PC-3 (cell line): ENCODE measurements at regions not wholly inside any gene's neighbourhood (a gene's known extent, or its start where the extent isn't known, plus 50 kb on each side); places are given as distances from the start of the nearest gene placed in this dataset.
A peak's percentile ranks its signal among the peaks of the same experiment; 100 is the strongest.

Experiments used
- ATAC-seq: fragments of 200-7000 bp; cut with Tn5 transposase; 2 replicates; pipeline ENCODE4 v1.9.1; 2020; ENCODE audit warnings: mild to moderate bottlenecking, moderate library complexity
- BruUV-seq: library from RNA; stranded (reverse); fragments of 400-500 nt; replicated peaks from 2 replicates; lab custom pipeline; 2021; lab: Mats Ljungman, UMichigan
- CTCF ChIA-PET: fragments of 300-600 bp; sonication (Branson Sonifier 250); formaldehyde crosslinking; loops from one replicate; lab custom pipeline; 2022; ENCODE audit warnings: antibody characterized with exemption; lab: Charles Lee
- POLR2A ChIA-PET: fragments of 300-600 bp; sonication (Branson Sonifier 250); formaldehyde crosslinking; loops from one replicate; lab custom pipeline; 2022; ENCODE audit warnings: antibody characterized with exemption; ENCODE audit not compliant: unreplicated experiment; lab: Charles Lee
- DNase-seq: peaks from one replicate; pipeline ENCODE4 v3.0.0-alpha.2; 2015
- H2AFZ ChIP-seq: fragments of 300-600 bp; sonication (generic); 2 replicates; pipeline ENCODE4 v1.6.0; 2016; ENCODE audit warnings: antibody characterized with exemption, low read length
- H3F3A ChIP-seq: fragments of 300-600 bp; sonication (generic); one replicate; pipeline ENCODE4 v1.6.0; 2017; ENCODE audit warnings: antibody characterized with exemption, low read length, control low read depth, mild to moderate bottlenecking; ENCODE audit not compliant: unreplicated experiment
- H3K27ac ChIP-seq: fragments of 300-600 bp; sonication (generic); 2 replicates; pipeline ENCODE4 v1.5.1; 2016; ENCODE audit warnings: mild to moderate bottlenecking, low read length
- H3K27me3 ChIP-seq: fragments of 300-600 bp; sonication (generic); 2 replicates; pipeline ENCODE4 v1.6.1; 2016; ENCODE audit warnings: low read length, mixed read lengths
- H3K36me3 ChIP-seq: fragments of 300-600 bp; sonication (generic); 2 replicates; pipeline ENCODE4 v1.6.1; 2016; ENCODE audit warnings: low read depth, mixed run types, low read length, mixed read lengths
- H3K4me1 ChIP-seq: fragments of 300-600 bp; sonication (generic); 2 replicates; pipeline ENCODE4 v1.5.1; 2016; ENCODE audit warnings: low read length; ENCODE audit not compliant: insufficient read depth
- H3K4me2 ChIP-seq: fragments of 300-600 bp; sonication (generic); 2 replicates; pipeline ENCODE4 v1.6.0; 2016; ENCODE audit warnings: low read length
- H3K4me3 ChIP-seq: fragments of 300-600 bp; sonication (generic); 2 replicates; pipeline ENCODE4 v1.5.1; 2016; ENCODE audit warnings: mild to moderate bottlenecking, low read length, mixed read lengths
- H3K79me2 ChIP-seq: fragments of 300-600 bp; sonication (generic); 2 replicates; pipeline ENCODE4 v1.6.1; 2017; ENCODE audit warnings: low read length, mixed read lengths
- H3K9ac ChIP-seq: fragments of 300-600 bp; sonication (generic); 2 replicates; pipeline ENCODE4 v1.6.0; 2016; ENCODE audit warnings: mild to moderate bottlenecking, low read length
- H3K9me2 ChIP-seq: fragments of 300-600 bp; sonication (generic); replicated peaks from 2 replicates; pipeline ENCODE4 v1.6.1; 2016; ENCODE audit warnings: mixed run types, low read length, mixed read lengths
- H3K9me3 ChIP-seq: fragments of 300-600 bp; sonication (generic); 2 replicates; pipeline ENCODE4 v1.6.1; 2016; ENCODE audit warnings: low read length, mixed read lengths
- H4K20me1 ChIP-seq: fragments of 300-600 bp; sonication (generic); 2 replicates; pipeline ENCODE4 v1.6.1; 2016; ENCODE audit warnings: low read length, mixed read lengths
- CTCF ChIP-seq: fragments of 300-600 bp; sonication (generic); conservative IDR thresholded peaks from 2 replicates; pipeline ENCODE4 v1.5.1; 2017; ENCODE audit warnings: antibody characterized with exemption, low read depth, mild to moderate bottlenecking, low read length
- EZH2 ChIP-seq: fragments of 300-600 bp; sonication (generic); IDR thresholded peaks from one replicate; pipeline ENCODE4 v1.6.1; 2017; ENCODE audit warnings: antibody characterized with exemption, mild to moderate bottlenecking, low read length; ENCODE audit not compliant: unreplicated experiment
- EZH2phosphoT487 ChIP-seq: fragments of 300-600 bp; sonication (generic); IDR thresholded peaks from 2 replicates; pipeline ENCODE4 v1.6.1; 2018; ENCODE audit warnings: mild to moderate bottlenecking, antibody characterized with exemption, low read length, borderline replicate concordance
- intact Hi-C: fragments of 100-400 bp; cut with micrococcal nuclease; formaldehyde crosslinking; loops from 2 replicates; pipeline ENCODE4 v1.9.0; 2023

GRCh38 chr13:63554157-63554556, 2138.5 kb upstream of the PCDH20 start:
- ChIA-PET CTCF (no interaction called here), POLR2A (no interaction called here)
- Histone ChIP-seq H3K27me3 (no peaks in the 10 kb centered on the region), H3K79me2 (no peaks in the 10 kb centered on the region), H3K27ac (no peak overlapping the region), H4K20me1 (no peaks in the 10 kb centered on the region), H3K9me2 (no peaks in the 10 kb centered on the region), H3K36me3 (no peaks in the 10 kb centered on the region), H3F3A (no peaks in the 10 kb centered on the region), H3K9ac (no peak overlapping the region), H3K4me3 (no peak overlapping the region), H2AFZ (no peak overlapping the region), H3K4me1 (no peaks in the 10 kb centered on the region), H3K4me2 (no peak overlapping the region), H3K9me3 (no peaks in the 10 kb centered on the region)
- no TSS peak for BruUV-seq
- no peak for TF ChIP-seq EZH2
- ATAC-seq = peak; percentile 57
- intact Hi-C loops = no loop called here
- DNase-seq = no peak

- ATAC-seq (no peak), DNase-seq (no peak)
- no peak for TF ChIP-seq CTCF
- no peak for TF ChIP-seq EZH2
- no peak for TF ChIP-seq EZH2phosphoT487
- BruUV-seq = no TSS peak
- Histone ChIP-seq H4K20me1 (no peaks in the 10 kb centered on the region), H3K4me1 (no peaks in the 10 kb centered on the region), H3K36me3 (no peaks in the 10 kb centered on the region), H3K4me3 (no peak overlapping the region), H3K27ac (no peak overlapping the region), H3K27me3 (no peaks in the 10 kb centered on the region), H3K9ac (no peak overlapping the region), H2AFZ (no peak overlapping the region), H3K79me2 (no peaks in the 10 kb centered on the region), H3K9me3 (no peaks in the 10 kb centered on the region), H3K4me2 (no peak overlapping the region), H3F3A (no peaks in the 10 kb centered on the region), H3K9me2 (no peaks in the 10 kb centered on the region)
- ChIA-PET POLR2A (no interaction called here), CTCF (no interaction called here)
- intact Hi-C loops = no loop called here
Measured at GRCh38 chr13:63551731-63552130, 2136.1 kb upstream of the PCDH20 start.

GRCh38 chr13:63546524-63546923, 2130.9 kb upstream of the PCDH20 start:
- TF ChIP-seq CTCF = no peak
- TF ChIP-seq EZH2 = no peak
- TF ChIP-seq EZH2phosphoT487 = no peak
- Histone ChIP-seq H3K27ac (no peak overlapping the region), H2AFZ (no peak overlapping the region), H3K4me1 (no peaks in the 10 kb centered on the region), H3K79me2 (no peaks in the 10 kb centered on the region), H3K36me3 (no peaks in the 10 kb centered on the region), H3K4me2 (no peak overlapping the region), H3K9ac (no peak overlapping the region), H4K20me1 (no peaks in the 10 kb centered on the region), H3K27me3 (no peaks in the 10 kb centered on the region), H3F3A (no peaks in the 10 kb centered on the region), H3K4me3 (no peak overlapping the region), H3K9me3 (no peaks in the 10 kb centered on the region), H3K9me2 (no peaks in the 10 kb centered on the region)
- CTCF ChIA-PET = no interaction called here
- POLR2A ChIA-PET = no interaction called here
- no TSS peak for BruUV-seq
- ATAC-seq (no peak), DNase-seq (no peak)
- intact Hi-C loops = no loop called here
